GM13976 (cell line): ENCODE measurements at regions not wholly inside any gene's neighbourhood (a gene's known extent, or its start where the extent isn't known, plus 50 kb on each side); places are given as distances from the start of the nearest gene placed in this dataset.
A peak's percentile ranks its signal among the peaks of the same experiment; 100 is the strongest.

Experiments used
- DNase-seq: peaks from one replicate; pipeline ENCODE4 v3.0.0; 2012; ENCODE audit warnings: low spot score
- CTCF ChIP-seq: IDR thresholded peaks from 2 replicates; pipeline ENCODE4 v1.5.1; 2012; ENCODE audit warnings: borderline replicate concordance, mild to moderate bottlenecking; ENCODE audit not compliant: insufficient read depth; ENCODE audit errors: extremely low read depth, missing control alignments, control extremely low read depth
- in situ Hi-C: fragments of 300-500 bp; cut with MboI; formaldehyde crosslinking; loops from one replicate; pipeline ENCODE4 v1.12.0; 2022; ENCODE audit warnings: low sequenced_read_pairs, mixed read lengths, inconsistent platforms; ENCODE audit not compliant: unreplicated experiment

GRCh38 chr20:40785346-40785745 lies 96.3 kb upstream of the MAFB start:
- no peak for TF ChIP-seq CTCF
- in situ Hi-C loops = no loop called here
- no peak for DNase-seq

GRCh38 chr20:40786336-40786735 lies 97.3 kb upstream of the MAFB start:
- DNase-seq = no peak
- no peak for TF ChIP-seq CTCF
- in situ Hi-C loops = no loop called here

GRCh38 chr20:40787941-40788340 lies 98.9 kb upstream of the MAFB start:
- no peak for DNase-seq
- in situ Hi-C loops = no loop called here
- TF ChIP-seq CTCF = no peak

- peak; percentile 19 for TF ChIP-seq CTCF
- no peak for DNase-seq
- in situ Hi-C loops = no loop called here
Observed at GRCh38 chr20:40797425-40797824, 108.4 kb upstream of the MAFB start.

- in situ Hi-C loops = no loop called here
Observed at GRCh38 chr20:40798066-40798465, 109.0 kb upstream of the MAFB start.

GRCh38 chr20:40802886-40803285 lies 113.8 kb upstream of the MAFB start:
- in situ Hi-C loops = no loop called here
- no peak for TF ChIP-seq CTCF
- no peak for DNase-seq

More at GRCh38 chr20:40798066-40798465, 109.0 kb upstream of the MAFB start:
- TF ChIP-seq CTCF = no peak
- DNase-seq = no peak

- in situ Hi-C loops = no loop called here
- DNase-seq = no peak
- no peak for TF ChIP-seq CTCF
Observed at GRCh38 chr20:40803381-40803780, 114.3 kb upstream of the MAFB start.
